ENCODE measurements at regions not wholly inside any gene's neighbourhood (a gene's known extent, or its start where the extent isn't known, plus 50 kb on each side); places are given as distances from the start of the nearest gene placed in this dataset.

- ATAC-seq (ENCODE audit: poor library complexity), result no peak
- DNase-seq, result no peak
- intact Hi-C loops (cut with DNase I), result no loop called here
Measured at GRCh38 chr3:16026753-16027152, 147.7 kb upstream of the GALNT15 start.

GRCh38 chr3:16028604-16029003, 145.9 kb upstream of the GALNT15 start:
- ATAC-seq (ENCODE audit: poor library complexity) (no peak), DNase-seq (no peak)
- intact Hi-C loops (cut with DNase I), result no loop called here

- DNase-seq, result no peak
- no peak for ATAC-seq (ENCODE audit: poor library complexity)
- intact Hi-C loops (cut with DNase I), result no loop called here
Measured at GRCh38 chr3:16030342-16030741, 144.1 kb upstream of the GALNT15 start.

- intact Hi-C loops (cut with DNase I), result no loop called here
- ATAC-seq (ENCODE audit: poor library complexity) (no peak), DNase-seq (no peak)
Measured at GRCh38 chr3:16031434-16031833, 143.0 kb upstream of the GALNT15 start.

GRCh38 chr3:16033889-16034687, 140.4 kb upstream of the GALNT15 start:
- ATAC-seq (ENCODE audit: poor library complexity), result no peak
- DNase-seq, result no peak
- intact Hi-C loops (cut with DNase I), result no loop called here

- ATAC-seq (ENCODE audit: poor library complexity) (no peak), DNase-seq (no peak)
- intact Hi-C loops (cut with DNase I), result loop anchor here (10.0 kb wide), 1 partner anchor 514 kb away; no protein-coding TSS in a partner anchor
Measured at GRCh38 chr3:16040991-16041390, 133.5 kb upstream of the GALNT15 start.

GRCh38 chr3:16048435-16049318, 125.8 kb upstream of the GALNT15 start:
- ATAC-seq (ENCODE audit: poor library complexity) (peak; percentile 92), DNase-seq (no peak)
- intact Hi-C loops (cut with DNase I), result loop anchor here (5.0 to 10.0 kb wide), 2 partner anchors 231 to 506 kb away; no protein-coding TSS in a partner anchor

GRCh38 chr3:16050641-16051467, 123.6 kb upstream of the GALNT15 start:
- ATAC-seq (ENCODE audit: poor library complexity) (peak; percentile 63), DNase-seq (peak; percentile 55)
- intact Hi-C loops (cut with DNase I), result loop anchor here (2.0 kb wide), 2 partner anchors 126 to 196 kb away; no protein-coding TSS in a partner anchor

GRCh38 chr3:16051691-16052090, 122.8 kb upstream of the GALNT15 start:
- intact Hi-C loops (cut with DNase I), result loop anchor here (2.0 kb wide), 2 partner anchors 125 to 195 kb away; no protein-coding TSS in a partner anchor
- ATAC-seq (ENCODE audit: poor library complexity) (no peak), DNase-seq (no peak)

GRCh38 chr3:16052964-16053363, 121.5 kb upstream of the GALNT15 start:
- DNase-seq, result no peak
- intact Hi-C loops (cut with DNase I), result no loop called here
- ATAC-seq (ENCODE audit: poor library complexity), result no peak

GRCh38 chr3:16053794-16054193, 120.7 kb upstream of the GALNT15 start:
- ATAC-seq (ENCODE audit: poor library complexity), result peak; percentile 18
- intact Hi-C loops (cut with DNase I), result no loop called here
- no peak for DNase-seq

- ATAC-seq (ENCODE audit: poor library complexity) (no peak), DNase-seq (no peak)
- intact Hi-C loops (cut with DNase I), result no loop called here
Measured at GRCh38 chr3:16055606-16056211, 118.8 kb upstream of the GALNT15 start.

GRCh38 chr3:16056217-16056616, 118.3 kb upstream of the GALNT15 start:
- DNase-seq, result no peak
- peak; percentile 36 for ATAC-seq (ENCODE audit: poor library complexity)
- intact Hi-C loops (cut with DNase I), result no loop called here

- ATAC-seq (ENCODE audit: poor library complexity), result no peak
- DNase-seq, result no peak
- intact Hi-C loops (cut with DNase I), result no loop called here
Measured at GRCh38 chr3:16058521-16058920, 116.0 kb upstream of the GALNT15 start.

GRCh38 chr3:16059081-16059537, 115.4 kb upstream of the GALNT15 start:
- no peak for DNase-seq
- intact Hi-C loops (cut with DNase I), result no loop called here
- no peak for ATAC-seq (ENCODE audit: poor library complexity)

- DNase-seq (no peak), ATAC-seq (ENCODE audit: poor library complexity) (no peak)
- intact Hi-C loops (cut with DNase I), result no loop called here
Measured at GRCh38 chr3:16059711-16060357, 114.6 kb upstream of the GALNT15 start.

GRCh38 chr3:16060358-16060852, 114.1 kb upstream of the GALNT15 start:
- no peak for DNase-seq
- intact Hi-C loops (cut with DNase I), result no loop called here
- ATAC-seq (ENCODE audit: poor library complexity), result peak; percentile 74

GRCh38 chr3:16060945-16061344, 113.5 kb upstream of the GALNT15 start:
- DNase-seq (peak; percentile 51), ATAC-seq (ENCODE audit: poor library complexity) (peak; percentile 34)
- intact Hi-C loops (cut with DNase I), result no loop called here
